GM21526 (cell line): ENCODE measurements at regions not wholly inside any gene's neighbourhood (a gene's known extent, or its start where the extent isn't known, plus 50 kb on each side); places are given as distances from the start of the nearest gene placed in this dataset.

Experiments
- ATAC-seq: cut with Tn5 transposase; IDR thresholded peaks from one replicate; pipeline ENCODE4 v1.9.1; 2021; ENCODE audit warnings: moderate library complexity; ENCODE audit not compliant: unreplicated experiment, low FRiP score

DNA sequence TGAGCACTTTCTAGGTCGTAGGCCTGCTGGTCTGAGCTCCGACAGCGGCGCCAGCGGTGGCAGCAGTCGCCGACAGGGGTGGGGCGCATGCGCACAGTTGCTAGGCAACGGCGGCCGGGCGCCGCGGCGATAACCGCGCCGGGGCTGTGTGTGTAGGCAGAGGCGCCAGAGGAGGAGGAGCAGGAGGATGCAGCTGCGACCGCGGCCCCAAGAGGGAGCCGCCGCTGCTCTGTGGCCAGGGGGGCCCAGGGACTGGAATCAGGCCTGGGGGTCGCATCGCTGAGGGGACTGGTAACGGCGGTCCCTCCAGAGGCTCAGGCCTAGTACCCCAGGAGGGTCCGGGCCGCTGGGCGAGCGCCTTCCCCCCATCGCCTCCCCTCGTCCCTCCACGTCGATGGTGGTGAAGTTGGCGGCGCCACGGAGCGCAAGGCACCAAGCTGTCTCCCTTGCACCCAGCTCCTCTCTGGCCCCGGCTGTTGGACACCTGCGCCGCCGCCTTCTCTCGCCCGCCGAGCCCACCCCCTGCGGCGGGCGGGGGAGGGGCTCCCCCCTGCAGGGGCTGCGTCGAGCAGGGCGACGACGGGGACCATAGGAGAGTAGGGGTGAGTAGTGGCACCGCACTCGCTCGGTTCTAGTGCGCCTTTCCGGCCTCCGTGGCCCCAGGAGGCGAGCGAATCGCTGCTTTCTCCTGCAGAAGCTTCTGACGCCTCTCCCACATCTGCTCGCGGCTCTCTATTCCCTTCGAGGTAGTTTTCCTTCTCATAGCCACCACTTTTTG, 58.6 kb upstream of the ZC4H2 start, which contains the start of gene ZC3H12B:
Gene ZC3H12B (plus strand): TSS at position 159 of the 778 bp plus-strand sequence.
- peak; percentile 95 for ATAC-seq

GRCh38 chrX:65034292-65034667, 58.0 kb upstream of the ZC4H2 start:
- ATAC-seq = no peak
